T-helper 2 cell treated with Interferon-gamma antibody and Interleukin-4, amounts not matched to agents 5 μg/mL and 100 μg/mL, for 36 hours (primary cell): ENCODE measurements at regions not wholly inside any gene's neighbourhood (a gene's known extent, or its start where the extent isn't known, plus 50 kb on each side); places are given as distances from the start of the nearest gene placed in this dataset.
A peak's percentile ranks its signal among the peaks of the same experiment; 100 is the strongest.

ENCODE experiments used
- DNase-seq: peaks from one replicate; pipeline ENCODE4 v3.0.0; 2021; ENCODE audit warnings: low spot score
- H3K27ac Mint-ChIP-seq: one replicate; pipeline ENCODE4 v1.8.0; 2021; ENCODE audit warnings: mild to moderate bottlenecking, mixed read lengths
- H3K27me3 Mint-ChIP-seq: one replicate; pipeline ENCODE4 v1.8.0; 2021; ENCODE audit warnings: low read depth, mixed read lengths
- H3K36me3 Mint-ChIP-seq: one replicate; pipeline ENCODE4 v1.8.0; 2021; ENCODE audit warnings: low read depth, mixed read lengths
- H3K4me1 Mint-ChIP-seq: one replicate; pipeline ENCODE4 v1.8.0; 2021; ENCODE audit warnings: low read depth, mixed read lengths
- H3K4me3 Mint-ChIP-seq: one replicate; pipeline ENCODE4 v1.8.0; 2022; ENCODE audit warnings: mild to moderate bottlenecking, moderate library complexity, mixed read lengths
- H3K9me3 Mint-ChIP-seq: one replicate; pipeline ENCODE4 v1.8.0; 2021; ENCODE audit warnings: mixed read lengths

DNA sequence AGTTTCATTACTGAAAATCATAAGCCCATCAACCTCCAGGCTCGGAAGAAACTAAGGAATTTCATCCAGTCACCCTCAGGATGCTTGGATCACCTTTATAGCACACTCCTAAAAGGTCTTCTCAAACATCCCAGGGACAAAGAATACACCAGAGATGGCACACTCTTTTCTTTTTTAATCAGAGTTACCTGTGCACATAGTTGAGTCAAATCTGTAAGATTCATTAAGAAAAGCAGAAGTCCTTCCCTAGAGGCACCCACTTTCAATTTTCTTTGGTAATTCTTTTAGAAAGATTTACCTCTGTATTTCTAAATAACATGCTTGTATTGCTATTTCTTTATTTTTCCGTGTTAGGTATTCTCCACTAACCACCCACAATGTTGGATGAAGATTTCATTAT is 50.6 kb upstream of the IL6 start:
- peaks cover 4% of the 10 kb centered on the region for H3K27me3 Mint-ChIP-seq
- peaks cover 15% of the 10 kb centered on the region for H3K9me3 Mint-ChIP-seq
- H3K36me3 Mint-ChIP-seq, result peaks cover 17% of the 10 kb centered on the region
- H3K4me3 Mint-ChIP-seq, result peak overlapping the region; percentile 70
- H3K4me1 Mint-ChIP-seq, result peaks cover 82% of the 10 kb centered on the region
- H3K27ac Mint-ChIP-seq, result peak overlapping the region; percentile 79
- no peak for DNase-seq

GRCh38 chr7:22675917-22676343 is 51.1 kb upstream of the IL6 start:
- peak; percentile 77 for DNase-seq
- Mint-ChIP-seq H3K27ac (peak overlapping the region; percentile 79), H3K27me3 (peaks cover 4% of the 10 kb centered on the region), H3K36me3 (peaks cover 15% of the 10 kb centered on the region), H3K4me3 (peak overlapping the region; percentile 70), H3K4me1 (peaks cover 82% of the 10 kb centered on the region), H3K9me3 (peaks cover 15% of the 10 kb centered on the region)

DNA sequence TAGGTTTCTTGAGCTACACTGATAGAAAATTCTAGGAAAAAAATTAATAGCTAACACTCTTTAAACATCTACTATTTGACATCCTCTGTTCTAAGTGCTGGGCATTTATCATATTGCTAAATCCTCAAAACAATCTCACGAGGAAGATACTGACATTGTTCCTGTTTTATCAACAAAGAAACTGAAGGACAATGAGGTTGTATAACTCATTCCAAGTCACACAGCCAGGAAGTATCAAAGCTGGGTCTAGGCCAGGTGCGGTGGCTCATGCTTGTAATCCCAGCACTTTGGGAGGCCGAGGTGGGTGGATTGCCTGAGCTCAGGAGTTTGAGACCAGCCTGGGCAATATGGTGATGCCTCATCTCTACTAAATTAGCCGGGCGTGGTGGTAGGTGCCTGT is 51.6 kb upstream of the IL6 start:
- Mint-ChIP-seq H3K4me1 (peaks cover 77% of the 10 kb centered on the region), H3K9me3 (peaks cover 15% of the 10 kb centered on the region), H3K4me3 (peak overlapping the region; percentile 70)

GRCh38 chr7:22672846-22673680 is 53.9 kb upstream of the IL6 start:
- Mint-ChIP-seq H3K4me1 (peaks cover 71% of the 10 kb centered on the region), H3K4me3 (peak overlapping the region; percentile 73), H3K27ac (peak overlapping the region; percentile 79)

More for the DNA sequence above, 51.6 kb upstream of the IL6 start:
- Mint-ChIP-seq H3K36me3 (peaks cover 13% of the 10 kb centered on the region), H3K27ac (peak overlapping the region; percentile 79), H3K27me3 (peaks cover 4% of the 10 kb centered on the region)
- DNase-seq, result no peak

DNA sequence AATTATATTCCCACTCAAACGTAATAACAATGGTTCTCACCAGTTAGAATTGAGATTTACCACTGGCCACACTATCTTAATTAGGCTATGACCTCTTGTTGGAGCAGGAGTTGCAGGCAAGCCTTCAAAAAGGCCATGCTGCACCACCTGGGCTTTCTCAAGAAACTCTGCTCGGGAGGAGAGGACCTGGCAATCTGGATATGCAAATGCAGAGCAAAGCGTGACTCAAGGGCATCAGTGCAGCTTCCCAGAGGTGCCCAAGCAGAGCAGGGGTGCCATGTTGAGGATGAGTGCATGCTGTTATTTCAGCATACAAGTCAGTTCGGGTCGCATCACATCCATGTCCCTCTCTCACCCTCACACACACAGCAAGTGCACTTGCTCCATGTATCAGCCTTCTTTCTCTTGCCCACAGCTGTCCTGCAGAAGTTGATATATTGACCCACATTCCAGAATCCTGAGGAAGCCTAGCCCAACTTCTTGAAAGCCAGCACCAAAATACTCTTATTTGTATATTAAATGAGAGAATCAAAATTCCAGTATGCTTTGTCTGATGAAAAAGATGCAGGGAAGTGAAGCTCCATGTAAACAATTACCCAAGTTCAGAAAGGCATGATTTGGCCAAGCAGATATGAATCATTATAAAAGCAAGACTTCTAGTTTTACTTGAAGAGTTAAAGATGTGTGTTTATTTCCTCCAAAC is 55.7 kb upstream of the IL6 start:
- Mint-ChIP-seq H3K27ac (no peak overlapping the region), H3K27me3 (peaks cover 4% of the 10 kb centered on the region), H3K36me3 (peaks cover 15% of the 10 kb centered on the region), H3K9me3 (peaks cover 12% of the 10 kb centered on the region), H3K4me1 (peaks cover 71% of the 10 kb centered on the region), H3K4me3 (peak overlapping the region; percentile 30)
- DNase-seq, result no peak

More at GRCh38 chr7:22672846-22673680, 53.9 kb upstream of the IL6 start:
- DNase-seq, result no peak
- Mint-ChIP-seq H3K9me3 (peaks cover 15% of the 10 kb centered on the region), H3K27me3 (peaks cover 4% of the 10 kb centered on the region), H3K36me3 (peaks cover 15% of the 10 kb centered on the region)

- no peak for DNase-seq
- H3K36me3 Mint-ChIP-seq, result peaks cover 19% of the 10 kb centered on the region
- peaks cover 74% of the 10 kb centered on the region for H3K4me1 Mint-ChIP-seq
- peaks cover 18% of the 10 kb centered on the region for H3K9me3 Mint-ChIP-seq
- no peak overlapping the region for H3K27ac Mint-ChIP-seq
- peaks cover 4% of the 10 kb centered on the region for H3K27me3 Mint-ChIP-seq
- no peak overlapping the region for H3K4me3 Mint-ChIP-seq
These were observed 56.6 kb upstream of the IL6 start for GRCh38 chr7:22670422-22670815.

DNA sequence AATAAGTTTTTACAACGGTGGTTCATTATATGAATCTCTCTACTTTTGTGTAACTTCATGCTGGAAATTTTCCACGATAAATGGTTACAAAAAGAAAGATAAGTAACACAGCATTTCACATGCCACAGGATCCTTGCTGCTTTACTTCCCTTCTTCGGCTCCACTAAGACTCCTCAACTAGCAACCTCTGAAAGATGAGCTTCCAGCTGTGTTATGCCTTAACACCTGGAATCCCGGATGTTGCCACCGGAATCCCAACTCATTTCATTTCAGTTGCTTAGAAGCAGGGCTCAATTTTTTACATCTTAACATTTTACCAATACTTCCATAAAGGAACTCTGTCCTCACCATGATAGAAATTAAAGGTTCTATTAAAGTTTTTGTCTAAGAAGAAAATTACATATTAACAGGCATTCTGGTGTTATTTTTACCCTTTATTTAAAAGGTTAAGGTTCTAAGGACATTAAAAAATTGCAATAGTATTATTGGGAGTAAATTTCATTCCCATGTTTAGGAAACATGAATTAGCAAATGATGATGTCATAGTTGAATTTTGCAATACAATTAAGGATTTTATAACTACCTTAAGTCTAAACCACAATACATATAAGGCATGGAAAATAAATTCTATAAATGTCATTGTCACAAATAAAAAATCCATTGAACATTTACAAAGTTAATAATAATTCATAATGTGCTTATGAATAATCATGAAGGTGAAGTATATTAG is 57.1 kb upstream of the IL6 start:
- no peak overlapping the region for H3K27ac Mint-ChIP-seq
- peaks cover 18% of the 10 kb centered on the region for H3K9me3 Mint-ChIP-seq
- H3K36me3 Mint-ChIP-seq, result peaks cover 19% of the 10 kb centered on the region
- peaks cover 68% of the 10 kb centered on the region for H3K4me1 Mint-ChIP-seq
- H3K4me3 Mint-ChIP-seq, result no peak overlapping the region
- no peak for DNase-seq
- peaks cover 4% of the 10 kb centered on the region for H3K27me3 Mint-ChIP-seq

DNA sequence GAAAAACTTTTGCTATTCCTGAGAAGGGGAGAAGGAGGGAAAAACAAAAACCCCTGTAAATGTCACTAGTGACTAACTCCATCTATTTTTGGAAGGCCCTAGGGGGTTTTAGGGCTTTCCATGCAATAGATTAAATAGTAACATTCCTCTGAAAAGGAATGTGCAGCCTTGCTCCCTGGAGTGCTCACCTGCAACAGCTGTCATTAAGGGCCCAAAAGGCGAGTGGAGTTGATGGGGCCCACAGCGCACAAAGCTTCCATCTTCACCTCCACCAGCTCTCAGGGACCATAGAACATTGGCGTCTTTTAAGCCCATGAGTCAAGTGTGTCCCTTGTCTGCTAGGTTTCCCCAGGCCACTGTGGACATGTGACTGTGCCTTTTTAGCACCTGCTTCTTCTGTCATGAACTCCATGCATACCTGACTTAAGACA is 58.0 kb upstream of the IL6 start:
- Mint-ChIP-seq H3K27me3 (peaks cover 4% of the 10 kb centered on the region), H3K27ac (no peak overlapping the region), H3K36me3 (peaks cover 17% of the 10 kb centered on the region), H3K4me1 (peaks cover 68% of the 10 kb centered on the region), H3K4me3 (no peak overlapping the region), H3K9me3 (peaks cover 12% of the 10 kb centered on the region)
- no peak for DNase-seq

GRCh38 chr7:22667562-22668239 is 59.3 kb upstream of the IL6 start:
- peak; percentile 22 for DNase-seq
- Mint-ChIP-seq H3K36me3 (peaks cover 8% of the 10 kb centered on the region), H3K4me3 (peak overlapping the region; percentile 73), H3K27ac (peak overlapping the region; percentile 52), H3K27me3 (no peaks in the 10 kb centered on the region), H3K9me3 (peaks cover 6% of the 10 kb centered on the region), H3K4me1 (peaks cover 68% of the 10 kb centered on the region)

- peak overlapping the region; percentile 73 for H3K4me3 Mint-ChIP-seq
- peak overlapping the region; percentile 52 for H3K27ac Mint-ChIP-seq
- peaks cover 6% of the 10 kb centered on the region for H3K9me3 Mint-ChIP-seq
- peaks cover 68% of the 10 kb centered on the region for H3K4me1 Mint-ChIP-seq
- no peak for DNase-seq
- peaks cover 3% of the 10 kb centered on the region for H3K27me3 Mint-ChIP-seq
- peaks cover 8% of the 10 kb centered on the region for H3K36me3 Mint-ChIP-seq
These were observed 59.8 kb upstream of the IL6 start for GRCh38 chr7:22667187-22667561.

- H3K36me3 Mint-ChIP-seq, result peaks cover 8% of the 10 kb centered on the region
- no peak overlapping the region for H3K4me3 Mint-ChIP-seq
- H3K27me3 Mint-ChIP-seq, result peaks cover 3% of the 10 kb centered on the region
- DNase-seq, result no peak
- H3K9me3 Mint-ChIP-seq, result peaks cover 6% of the 10 kb centered on the region
- no peak overlapping the region for H3K27ac Mint-ChIP-seq
- peaks cover 67% of the 10 kb centered on the region for H3K4me1 Mint-ChIP-seq
These were observed 60.3 kb upstream of the IL6 start for GRCh38 chr7:22666732-22667131.

GRCh38 chr7:22665923-22666322 is 61.1 kb upstream of the IL6 start:
- DNase-seq, result peak; percentile 53
- H3K36me3 Mint-ChIP-seq, result peaks cover 8% of the 10 kb centered on the region
- H3K27ac Mint-ChIP-seq, result peak overlapping the region; percentile 62

DNA sequence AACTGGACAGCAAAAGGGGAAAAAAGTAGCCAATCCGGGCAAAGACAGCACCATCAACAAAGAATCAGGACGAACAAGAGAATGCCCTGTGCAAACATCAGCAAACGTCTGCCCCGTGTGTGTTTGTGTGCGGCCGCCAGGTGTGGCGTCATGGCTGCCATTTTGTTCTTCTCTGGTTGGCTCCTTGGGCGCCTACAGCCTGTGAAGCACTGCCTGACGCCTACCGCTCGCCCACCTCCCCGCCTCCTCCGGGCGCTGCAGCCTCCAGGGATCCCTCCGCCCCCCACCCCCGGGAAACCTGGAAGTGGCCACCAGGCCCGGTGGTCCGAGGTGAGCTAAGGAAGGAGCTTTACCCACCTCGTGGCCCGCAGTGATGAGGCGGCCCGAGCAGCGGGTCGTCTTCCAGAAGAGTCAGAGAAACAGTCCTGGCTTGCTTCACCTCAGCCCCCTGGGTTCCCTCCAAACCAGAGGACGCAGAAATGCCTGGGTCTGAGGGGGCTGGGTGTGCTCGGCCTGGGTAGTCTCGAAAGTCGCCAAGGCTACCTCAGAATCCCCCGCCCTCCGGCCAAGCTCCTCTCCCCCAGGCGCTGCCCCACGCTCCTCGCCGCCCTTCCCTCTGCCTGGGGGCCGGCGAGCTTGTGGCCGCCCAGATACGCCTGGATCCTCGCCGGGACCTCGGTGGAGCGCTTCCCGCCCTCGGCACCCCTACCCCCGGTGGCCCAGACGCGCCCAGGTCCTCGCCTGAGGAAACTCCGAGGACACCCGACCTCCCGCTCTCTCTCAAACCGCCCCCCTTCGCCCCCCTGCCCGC is 61.8 kb upstream of the IL6 start:
- DNase-seq, result no peak
- peaks cover 65% of the 10 kb centered on the region for H3K4me1 Mint-ChIP-seq
- peaks cover 6% of the 10 kb centered on the region for H3K9me3 Mint-ChIP-seq
- peaks cover 6% of the 10 kb centered on the region for H3K27me3 Mint-ChIP-seq
- peaks cover 8% of the 10 kb centered on the region for H3K36me3 Mint-ChIP-seq
- H3K4me3 Mint-ChIP-seq, result peak overlapping the region; percentile 29
- H3K27ac Mint-ChIP-seq, result no peak overlapping the region

More at GRCh38 chr7:22665923-22666322, 61.1 kb upstream of the IL6 start:
- Mint-ChIP-seq H3K9me3 (peaks cover 6% of the 10 kb centered on the region), H3K4me1 (peaks cover 62% of the 10 kb centered on the region), H3K27me3 (peaks cover 6% of the 10 kb centered on the region), H3K4me3 (peak overlapping the region; percentile 29)
